DMS53 treated with DMSO at 0.1 percent for 48 hours (cell line): ENCODE measurements at regions not wholly inside any gene's neighbourhood (a gene's known extent, or its start where the extent isn't known, plus 50 kb on each side); places are given as distances from the start of the nearest gene placed in this dataset.
"Not testable (repeated sequence)": the region's sequence is repeated elsewhere in the genome, so short reads cannot be mapped to it uniquely, and the experiment has no call there.

ENCODE experiments used
- DNase-seq: peaks from one replicate; lab custom pipeline; 2025; ENCODE audit not compliant: unreplicated experiment; lab: John Stamatoyannopoulos, UW

DNA sequence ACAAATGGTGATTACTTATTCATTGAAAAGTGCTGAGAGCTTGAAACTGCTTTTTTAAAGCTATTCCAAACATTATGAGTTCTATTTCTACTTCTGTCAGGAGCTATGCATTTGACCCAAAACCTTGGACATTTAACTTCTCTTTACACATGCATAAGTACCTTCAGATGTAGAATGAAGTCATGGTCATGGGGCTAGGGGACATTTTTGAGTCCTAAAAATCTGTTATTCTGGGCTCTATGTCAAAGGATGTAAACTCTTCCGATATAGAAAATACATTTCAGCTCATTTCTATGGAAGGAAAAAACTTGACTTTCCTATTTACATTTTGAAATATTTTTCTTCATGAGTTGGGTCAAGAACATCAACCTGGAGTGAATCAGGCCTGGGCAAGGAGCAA is 179.5 kb upstream of the CXCL12 start:
- DNase-seq, result no peak

DNA sequence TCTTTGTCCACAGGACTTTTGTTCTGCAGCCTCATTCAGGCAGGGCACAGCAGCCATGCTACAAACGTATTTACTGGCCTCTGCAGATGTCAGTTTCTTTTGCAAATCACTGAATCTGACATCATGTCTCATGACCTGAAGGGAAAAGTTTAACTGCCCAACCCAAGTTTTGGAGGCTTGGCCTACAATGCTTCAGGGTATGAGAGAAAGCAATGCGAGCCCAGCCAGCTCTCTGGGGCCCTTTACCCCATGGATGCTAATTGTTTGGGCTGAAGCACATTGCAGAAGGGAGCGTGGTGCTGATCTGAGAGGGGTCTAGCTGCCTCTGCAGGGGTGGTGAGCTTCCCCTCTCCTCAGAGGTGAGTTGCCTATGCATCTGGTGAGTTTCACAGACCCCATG is 179.9 kb upstream of the CXCL12 start:
- no peak for DNase-seq

DNA sequence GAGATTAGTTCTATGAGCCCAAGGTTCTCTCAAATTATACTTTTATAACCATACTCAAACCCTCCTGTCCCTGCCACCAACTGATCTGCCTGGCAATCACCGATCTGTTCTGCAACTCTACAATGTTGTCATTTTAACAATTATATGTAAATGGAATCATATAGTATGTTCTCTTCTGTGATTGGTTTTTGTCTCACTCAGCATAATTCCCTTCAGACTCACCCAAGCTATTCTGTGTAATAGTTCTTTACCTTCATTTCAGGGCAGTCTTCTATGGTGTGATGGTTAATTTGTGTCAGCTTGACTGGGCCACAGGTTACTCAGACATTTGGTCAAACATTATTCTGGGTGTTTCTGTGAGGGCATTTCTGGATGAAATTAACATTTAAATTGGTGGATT is 181.9 kb upstream of the CXCL12 start:
- DNase-seq, result no peak

DNA sequence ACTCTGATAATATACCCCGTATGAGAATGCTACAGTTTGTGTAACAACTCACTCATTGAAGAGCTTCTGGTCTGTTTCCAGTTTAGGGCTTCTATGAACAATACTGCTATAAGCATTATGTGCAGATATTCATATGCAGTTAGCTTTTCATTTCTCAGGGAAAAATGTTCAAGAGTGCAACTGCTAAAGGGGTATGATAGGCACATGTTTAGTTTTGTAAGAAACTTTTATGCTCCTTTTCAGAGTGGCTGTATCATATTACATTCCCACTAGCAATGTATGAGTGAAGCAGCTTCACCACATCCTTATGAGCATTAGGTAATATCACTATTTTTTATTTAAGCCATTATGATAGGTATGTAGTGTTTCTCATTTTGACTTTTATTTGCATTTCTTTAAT is 182.6 kb upstream of the CXCL12 start:
- DNase-seq, result no peak

DNA sequence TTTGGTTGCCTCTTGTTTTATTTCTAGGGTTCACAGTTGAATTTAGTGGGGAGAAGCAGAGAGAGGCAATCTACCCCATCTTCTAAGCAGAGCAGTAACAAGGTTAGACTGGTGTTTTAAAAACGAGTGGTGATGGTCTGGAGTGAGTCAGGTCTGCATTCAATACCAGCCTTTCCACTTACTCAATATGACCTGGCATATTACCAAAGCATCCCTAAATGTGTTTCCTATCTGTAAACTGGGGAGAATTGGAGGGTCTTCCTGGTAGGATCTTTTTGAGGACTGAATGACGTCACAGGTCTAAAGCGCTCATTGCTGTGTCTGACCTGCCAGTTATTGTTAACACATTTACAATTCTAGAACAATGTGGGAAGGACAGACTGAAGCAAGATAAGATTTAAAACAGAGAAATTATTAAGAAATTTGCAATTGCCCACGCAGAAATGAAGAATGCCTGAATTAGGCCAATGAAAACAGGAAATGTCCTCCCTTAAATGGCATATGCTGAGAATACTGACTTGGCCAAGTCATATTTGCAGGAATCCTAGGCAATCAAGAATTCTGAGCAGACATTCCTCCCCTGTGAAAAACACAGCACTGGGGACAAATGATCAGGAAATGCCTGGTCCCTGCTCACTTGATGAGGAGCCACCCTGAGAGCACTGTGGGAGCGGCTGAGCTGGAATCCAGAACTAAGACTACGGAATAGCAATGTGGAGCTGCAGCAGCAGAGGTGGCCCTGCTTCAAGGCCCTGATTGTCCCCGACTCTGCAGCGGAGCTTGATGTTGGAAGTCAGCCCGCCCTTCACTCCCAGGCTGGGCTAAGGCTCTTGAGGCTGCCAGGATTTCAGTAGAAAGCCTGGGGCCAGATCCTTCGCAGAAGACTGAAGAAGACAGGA is 184.5 kb upstream of the CXCL12 start:
- no peak for DNase-seq

DNA sequence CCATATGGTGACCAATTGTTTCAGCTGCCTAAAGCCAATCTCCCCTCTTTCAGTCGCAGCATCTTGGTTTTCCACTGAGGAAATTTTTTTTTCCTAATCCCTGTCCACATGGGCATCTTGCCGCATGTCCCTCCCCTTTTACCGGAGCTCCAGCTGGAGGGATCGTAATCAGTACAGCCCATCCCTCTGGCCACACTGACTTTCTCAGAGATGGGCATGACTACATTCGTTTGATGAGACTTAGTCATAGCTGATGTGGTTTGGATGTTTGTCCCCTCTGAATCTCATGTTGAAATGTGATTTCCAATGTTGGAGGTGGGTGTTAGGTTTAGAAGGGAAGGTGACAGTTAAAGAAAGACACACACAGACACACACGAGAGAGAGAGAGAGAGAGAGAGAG is 186.8 kb upstream of the CXCL12 start:
- DNase-seq, result no peak

DNA sequence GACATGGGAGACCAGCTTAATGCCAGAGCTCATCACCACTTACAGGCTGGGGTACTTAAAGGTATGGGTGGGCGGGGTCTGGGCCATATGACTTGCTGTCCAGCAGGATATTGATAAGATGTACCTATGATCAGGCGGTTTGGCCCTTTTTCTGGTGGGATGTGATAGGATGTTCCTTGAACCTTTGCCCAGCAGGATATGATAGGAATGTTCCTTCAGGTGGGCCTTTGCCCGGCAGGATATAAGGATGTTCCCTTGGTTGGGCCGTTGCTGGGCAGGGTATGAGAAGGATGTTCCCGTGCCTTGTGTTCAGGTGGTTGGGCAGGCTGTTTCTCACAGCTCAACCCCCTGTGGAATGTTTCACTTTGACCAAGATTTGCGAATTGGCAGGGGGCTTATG is 187.2 kb upstream of the CXCL12 start:
- no peak for DNase-seq

DNA sequence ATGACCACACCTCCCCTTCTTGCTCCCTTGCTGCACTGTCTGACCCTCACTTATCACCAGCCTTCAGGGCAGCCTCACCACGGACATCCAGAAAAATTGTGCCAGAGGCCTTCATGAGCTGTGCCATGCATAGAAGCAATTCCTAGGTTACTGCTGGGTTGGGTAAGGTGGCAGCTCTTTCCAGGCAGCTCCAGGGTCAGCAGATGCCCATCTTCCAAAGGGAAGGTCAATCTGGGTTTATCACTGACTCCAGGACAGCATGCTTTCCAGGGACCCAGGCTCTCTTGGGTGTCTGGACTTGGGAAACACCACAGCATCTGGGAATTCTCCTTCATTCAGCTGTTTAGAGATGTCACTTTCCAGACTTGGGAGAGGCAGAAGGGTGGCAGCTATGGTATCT is 188.9 kb upstream of the CXCL12 start:
- no peak for DNase-seq

DNA sequence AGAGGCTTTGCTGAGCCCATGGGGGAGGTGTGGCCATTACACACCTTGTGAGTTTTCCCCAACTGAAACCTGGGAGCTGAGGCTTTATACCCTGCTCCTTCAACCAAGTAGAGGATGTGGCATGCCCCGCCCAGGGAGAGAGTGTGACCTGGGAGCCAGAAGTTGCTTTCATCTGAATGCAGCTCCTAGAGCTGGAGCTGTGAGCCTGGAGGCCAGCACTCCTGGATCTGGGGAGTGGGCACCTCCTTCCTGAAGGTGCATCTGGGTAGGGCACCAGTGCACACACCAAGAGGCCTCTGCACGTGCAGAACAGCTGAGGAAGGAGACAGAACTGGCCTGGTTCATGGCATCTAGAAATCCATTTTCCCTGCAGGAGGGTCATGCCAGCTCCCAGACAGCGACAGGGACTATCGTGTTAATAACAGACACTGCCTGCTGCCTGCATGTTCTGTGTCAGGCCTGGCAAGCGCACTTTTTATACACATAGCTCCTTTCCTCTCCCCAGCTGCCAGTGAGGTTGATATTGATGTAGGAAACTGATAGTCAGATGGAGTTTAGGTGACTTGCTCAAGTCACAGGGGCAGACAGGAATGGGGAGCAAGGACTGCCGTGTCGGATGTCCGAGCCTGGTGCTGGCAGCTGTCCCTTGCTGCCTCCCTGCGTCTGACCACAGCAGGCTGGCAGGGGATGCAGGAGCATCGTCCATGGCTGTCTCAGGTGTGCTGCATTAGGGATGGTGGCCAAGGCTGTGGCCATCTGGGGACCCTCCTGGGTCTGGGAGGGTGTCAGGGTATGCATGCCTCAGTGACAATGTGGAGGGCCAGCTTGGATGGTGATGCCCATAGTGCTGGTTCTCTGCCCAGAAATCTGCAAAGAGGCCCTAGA is 189.9 kb upstream of the CXCL12 start:
- no peak for DNase-seq

DNA sequence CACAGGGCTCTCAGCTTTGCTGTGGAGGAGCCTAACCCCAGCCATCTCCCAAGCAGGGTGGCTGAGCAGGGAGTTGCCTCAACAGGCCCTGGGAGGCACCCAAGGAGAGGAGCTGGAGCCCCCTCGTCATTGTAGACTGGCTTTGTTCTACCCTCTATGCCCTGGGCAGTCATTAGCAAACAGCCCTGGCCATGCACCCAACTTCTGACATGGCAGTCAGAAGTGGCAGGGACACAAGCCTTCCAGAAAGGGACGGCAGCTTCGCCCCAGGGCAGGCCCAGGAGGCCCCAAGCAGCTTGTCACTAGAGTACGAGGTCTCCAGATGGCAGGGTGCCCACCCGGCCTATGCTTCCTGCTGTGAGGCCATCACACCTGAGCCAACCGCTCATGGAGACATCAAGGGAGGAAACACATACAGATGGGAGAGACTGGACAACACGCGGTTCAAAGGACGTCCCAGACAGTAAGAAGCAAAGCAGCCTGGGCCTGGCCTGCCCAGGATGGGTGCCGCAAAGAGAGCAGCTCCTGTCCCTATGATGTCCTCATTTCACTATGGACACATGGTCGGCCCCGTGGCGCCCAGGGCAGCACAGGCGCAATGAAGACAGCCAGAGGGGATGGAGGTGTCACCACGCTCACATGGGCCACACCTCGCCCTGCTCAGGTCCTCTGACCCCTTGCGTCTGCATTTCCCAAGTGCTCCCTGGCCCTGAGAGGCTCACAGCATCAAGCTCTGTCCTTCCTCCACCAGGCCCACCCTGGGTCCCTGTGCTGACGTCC is 190.9 kb upstream of the CXCL12 start:
- no peak for DNase-seq

DNA sequence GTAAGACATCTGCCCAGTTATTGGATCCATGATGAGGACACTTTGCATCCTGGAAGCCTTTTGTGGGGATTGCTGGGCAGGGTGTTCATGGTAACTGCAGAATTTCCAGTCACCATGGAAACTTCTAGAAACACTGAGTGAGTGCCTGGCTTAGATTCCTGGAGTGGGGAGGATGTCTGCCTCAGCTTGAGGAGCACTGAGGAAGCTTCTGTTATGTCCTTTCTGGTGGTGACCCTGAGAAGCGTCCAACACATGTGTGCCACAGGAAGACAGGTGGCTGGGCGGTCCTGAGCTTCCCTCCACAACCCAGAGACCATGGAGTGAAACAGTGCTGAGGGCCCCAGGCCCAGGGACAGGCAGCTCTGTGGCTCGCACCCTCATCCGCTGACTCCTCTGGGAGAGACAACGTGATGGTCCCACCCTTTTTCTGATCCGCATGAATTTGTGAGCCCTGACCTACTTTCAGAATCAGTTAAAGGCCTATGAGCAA is 191.8 kb upstream of the CXCL12 start:
- DNase-seq, result no peak

DNA sequence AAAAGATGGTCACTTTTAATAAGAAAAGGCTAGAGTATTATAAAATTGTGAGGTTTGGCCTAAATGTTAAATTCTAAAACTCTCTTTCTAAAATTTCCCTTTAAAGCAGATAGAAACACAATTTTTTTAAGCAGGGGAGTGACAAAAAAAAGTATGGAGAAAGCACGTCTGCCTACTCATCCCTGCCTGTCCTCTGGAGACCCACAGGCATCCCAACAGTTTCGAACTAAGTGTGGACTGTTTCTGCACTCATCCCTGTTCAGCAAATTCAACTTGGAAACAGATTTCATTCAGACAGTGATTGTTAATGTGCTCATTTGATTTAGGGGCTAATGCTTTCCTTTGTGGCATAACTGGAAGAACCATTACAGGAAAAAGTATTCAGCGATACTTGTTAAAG is 192.6 kb upstream of the CXCL12 start:
- DNase-seq, result no peak

DNA sequence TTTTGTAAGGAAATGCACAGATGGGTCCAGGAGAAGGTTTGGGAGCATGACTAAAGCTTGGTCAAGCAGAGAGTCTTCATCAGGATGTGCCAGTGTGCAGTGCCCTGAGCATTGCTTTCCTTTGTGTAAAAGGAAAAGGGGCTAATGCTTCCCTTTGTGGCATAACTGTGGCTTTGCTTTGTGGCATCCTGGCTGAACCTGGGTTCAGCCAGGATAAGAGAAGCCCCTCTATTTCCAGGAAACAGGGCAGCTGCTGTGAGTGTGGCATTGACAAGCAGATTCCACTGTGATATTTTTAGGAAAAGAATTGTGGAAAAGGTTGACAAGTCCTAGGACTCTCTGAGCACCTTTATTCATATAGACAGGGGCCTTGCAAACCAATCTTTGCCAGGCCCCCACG is 193.4 kb upstream of the CXCL12 start:
- no peak for DNase-seq

DNA sequence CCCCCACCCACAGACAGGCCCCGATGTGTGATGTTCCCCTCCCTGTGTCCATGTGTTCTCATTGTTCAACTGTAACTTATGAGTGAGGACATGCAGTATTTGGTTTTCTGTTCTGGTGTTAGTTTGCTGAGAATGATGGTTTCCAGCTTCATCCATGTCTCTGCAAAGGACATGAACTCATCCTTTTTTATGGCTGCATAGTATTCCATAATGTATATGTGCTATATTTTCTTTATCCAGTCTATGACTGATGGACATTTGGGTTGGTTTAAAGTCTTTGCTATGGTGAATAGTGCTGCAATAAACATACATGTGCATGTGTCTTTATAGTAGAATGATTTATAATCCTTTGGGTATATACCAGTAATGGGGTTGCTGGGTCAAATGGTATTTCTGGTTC is 194.1 kb upstream of the CXCL12 start:
- DNase-seq, result not testable (repeated sequence)

DNA sequence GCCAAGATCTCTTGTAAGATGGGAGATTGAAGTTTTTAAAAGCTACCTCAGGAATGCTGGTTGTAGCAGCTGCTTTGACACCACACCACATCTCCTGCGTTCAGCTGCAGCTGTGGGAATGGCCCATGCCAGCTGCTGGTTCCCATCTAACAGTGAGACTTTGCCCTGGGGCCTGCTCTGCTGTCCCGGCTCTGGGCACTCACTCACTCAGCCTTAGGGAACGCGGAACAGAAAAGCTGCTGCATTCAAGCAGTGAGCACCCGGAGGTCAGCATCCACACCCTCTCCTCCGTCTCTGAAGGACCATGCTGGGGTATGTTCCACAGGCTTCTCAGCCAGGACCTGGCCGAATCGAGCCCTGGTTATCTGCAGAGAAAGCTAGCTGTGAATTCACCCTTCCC is 197.1 kb upstream of the CXCL12 start:
- no peak for DNase-seq

DNA sequence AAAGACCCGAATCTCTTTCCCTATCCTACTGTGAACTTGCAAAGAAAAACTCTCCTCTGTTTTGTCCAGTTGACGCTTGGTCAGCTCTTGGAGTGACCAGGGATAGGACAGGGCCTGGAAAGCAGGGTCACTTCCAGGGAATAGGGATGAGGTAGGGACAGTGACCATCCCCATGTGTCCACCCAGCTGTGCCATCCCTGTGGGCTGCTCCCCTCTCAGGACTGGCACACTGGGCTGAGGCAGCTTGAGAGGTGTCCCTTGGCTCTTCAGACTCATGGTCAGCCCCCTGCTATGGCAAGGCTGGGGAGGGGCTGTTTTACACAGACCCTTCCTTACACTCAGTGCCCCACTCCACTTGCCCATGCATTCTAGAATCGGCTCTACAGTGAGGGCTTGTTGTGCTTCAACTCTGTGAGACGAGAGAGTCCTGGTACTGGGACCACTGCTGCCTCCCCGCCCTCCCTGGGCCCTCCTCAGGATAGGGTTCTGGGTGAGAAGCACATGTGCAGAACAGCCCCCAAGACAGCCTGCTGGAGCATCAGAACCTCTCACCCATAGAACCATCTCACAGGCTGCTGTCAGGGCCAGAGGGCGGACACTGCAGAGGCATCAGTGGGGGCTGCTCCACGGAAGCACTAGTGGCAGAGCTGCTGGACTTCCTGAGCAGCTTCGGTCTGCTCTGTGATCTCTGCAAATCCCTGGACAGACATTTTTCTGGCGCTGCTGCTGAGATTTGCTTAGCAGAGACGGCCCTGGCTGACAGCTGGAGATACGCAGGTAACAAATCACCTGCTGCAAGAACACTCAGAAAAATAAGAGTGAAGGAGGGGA is 202.8 kb upstream of the CXCL12 start:
- DNase-seq, result no peak

DNA sequence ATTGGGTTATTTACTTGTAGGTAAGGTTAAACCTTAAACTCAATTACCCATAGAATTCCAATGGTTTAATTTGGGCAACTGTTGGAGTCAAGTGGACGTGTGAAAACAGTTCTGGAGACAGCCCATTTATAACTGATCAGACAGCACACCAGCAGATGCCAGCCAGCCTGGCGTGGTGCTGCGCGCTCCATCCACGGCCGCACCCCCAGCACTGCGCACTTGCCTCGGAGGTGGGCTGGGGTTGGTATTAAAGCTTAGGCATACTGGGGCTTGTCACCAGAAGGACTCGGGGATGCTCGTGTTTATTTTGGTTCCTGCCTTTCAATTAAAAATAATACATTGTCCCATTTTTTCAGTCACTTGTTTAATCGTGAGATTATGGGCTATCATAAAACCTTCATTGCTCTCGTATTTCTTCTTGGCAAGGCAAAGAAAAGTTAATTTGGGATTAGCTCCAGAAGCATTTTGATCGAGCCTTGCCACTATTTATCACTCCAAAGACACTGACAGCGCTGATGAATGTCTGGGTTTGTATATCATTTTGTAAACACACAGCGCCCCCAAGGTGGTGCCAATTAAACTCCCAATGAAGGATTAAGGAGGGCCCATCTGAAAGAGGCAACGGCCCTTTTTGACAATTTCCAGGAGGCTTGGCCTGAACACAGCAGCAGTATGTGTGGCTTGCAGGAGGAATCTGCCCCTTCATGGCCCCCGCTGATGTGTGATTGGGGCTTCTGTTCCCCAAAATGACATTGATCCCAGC is 204.5 kb upstream of the CXCL12 start:
- DNase-seq, result no peak

DNA sequence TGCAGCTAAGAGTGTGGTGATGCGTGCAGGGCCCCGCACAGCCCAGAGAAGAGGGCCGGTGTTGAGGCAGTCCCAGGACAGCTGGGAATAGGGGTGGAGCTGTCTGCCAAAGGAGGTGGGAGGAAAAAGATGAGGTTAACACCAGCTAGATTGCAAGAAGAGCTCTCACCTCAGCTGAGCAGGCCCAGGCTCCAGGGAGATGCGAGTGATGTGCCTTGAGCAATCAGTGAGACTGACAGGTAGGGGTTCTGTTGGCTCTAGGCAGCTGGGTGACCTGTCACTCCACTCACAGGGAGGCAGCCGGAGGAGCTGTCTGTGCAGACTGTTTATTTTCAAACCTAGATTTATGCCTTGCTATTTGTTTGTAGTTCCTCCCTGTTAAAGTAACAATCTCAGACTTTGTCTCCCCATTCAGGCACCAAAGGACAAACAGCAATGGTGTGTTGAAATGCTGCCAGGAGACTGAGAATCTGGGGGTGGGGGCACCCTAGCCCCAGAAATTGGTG is 205.1 kb upstream of the CXCL12 start:
- DNase-seq, result no peak

DNA sequence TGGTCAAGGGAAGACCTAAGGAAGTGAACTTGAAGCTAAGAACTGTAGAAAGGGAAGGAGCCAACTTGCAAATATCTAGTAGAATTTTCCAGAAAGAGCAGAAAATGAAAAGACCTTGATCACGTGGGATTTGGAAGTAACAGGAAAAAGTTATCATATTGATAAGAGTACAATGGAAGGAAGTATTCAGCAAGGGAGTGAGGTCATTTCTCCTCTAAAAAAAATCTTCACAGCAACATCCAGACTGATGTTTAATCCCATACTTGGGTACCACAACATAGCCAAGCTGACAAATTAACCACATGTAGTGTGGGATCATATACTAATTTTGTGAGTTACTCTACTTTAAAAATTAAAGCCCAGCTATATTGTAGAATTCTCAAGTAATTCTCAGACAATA is 207.0 kb upstream of the CXCL12 start:
- no peak for DNase-seq
